Cardiac muscle cell (in vitro differentiated cells and primary cell): ENCODE measurements at regions not wholly inside any gene's neighbourhood (a gene's known extent, or its start where the extent isn't known, plus 50 kb on each side); places are given as distances from the start of the nearest gene placed in this dataset.

Experiments
- DNase-seq, 2 donors: peaks; one replicate each; pipeline versions ENCODE4 v3.0.0 to v3.0.0-alpha.2; 2010 to 2017; ENCODE audit warnings: low read depth in 1 of 2, low spot score in 1 of 2
- H3K27ac ChIP-seq: fragments of 200-600 bp; sonication (generic); 2 replicates; pipeline ENCODE4 v1.5.1; 2016
- H3K27me3 ChIP-seq: fragments of 200-600 bp; sonication (generic); 2 replicates; pipeline ENCODE4 v1.6.0; 2016; ENCODE audit warnings: control low read depth
- H3K36me3 ChIP-seq: fragments of 200-600 bp; sonication (generic); 2 replicates; pipeline ENCODE4 v1.5.1; 2016; ENCODE audit warnings: control low read depth
- H3K4me1 ChIP-seq: fragments of 200-600 bp; sonication (generic); 2 replicates; pipeline ENCODE4 v1.8.1; 2017; ENCODE audit warnings: low read depth, mild to moderate bottlenecking, mixed run types
- H3K4me3 ChIP-seq: fragments of 200-600 bp; sonication (generic); 2 replicates; pipeline ENCODE4 v1.5.1; 2016; ENCODE audit warnings: mild to moderate bottlenecking
- H3K9me3 ChIP-seq: fragments of 200-600 bp; sonication (generic); 2 replicates; pipeline ENCODE4 v1.5.1; 2017; ENCODE audit warnings: low read depth, mild to moderate bottlenecking, control low read depth
- CTCF ChIP-seq: IDR thresholded peaks from 2 replicates; pipeline ENCODE4 v1.5.1; 2012; ENCODE audit warnings: low read depth, mild to moderate bottlenecking, low read length

GRCh38 chr2:18651842-18652774 is 62.7 kb upstream of the NT5C1B start:
- Histone ChIP-seq H3K4me1 (no peaks in the 10 kb centered on the region), H3K4me3 (no peak overlapping the region), H3K27me3 (no peaks in the 10 kb centered on the region), H3K27ac (no peak overlapping the region), H3K36me3 (no peaks in the 10 kb centered on the region), H3K9me3 (no peaks in the 10 kb centered on the region)
- peak in 1 of 2 donors; percentile 30 for DNase-seq
- TF ChIP-seq CTCF, result no peak

GRCh38 chr2:18650221-18650620 is 60.9 kb upstream of the NT5C1B start:
- no peaks in the 10 kb centered on the region for H3K9me3 ChIP-seq
- H3K4me3 ChIP-seq, result no peak overlapping the region
- H3K4me1 ChIP-seq, result no peaks in the 10 kb centered on the region
- TF ChIP-seq CTCF, result no peak
- no peaks in the 10 kb centered on the region for H3K27me3 ChIP-seq
- no peaks in the 10 kb centered on the region for H3K36me3 ChIP-seq
- H3K27ac ChIP-seq, result no peak overlapping the region
- DNase-seq, result no peak

GRCh38 chr2:18649502-18650135 is 60.2 kb upstream of the NT5C1B start:
- no peak overlapping the region for H3K4me3 ChIP-seq
- H3K4me1 ChIP-seq, result no peaks in the 10 kb centered on the region
- H3K9me3 ChIP-seq, result no peaks in the 10 kb centered on the region
- no peaks in the 10 kb centered on the region for H3K36me3 ChIP-seq
- H3K27ac ChIP-seq, result no peak overlapping the region
- no peaks in the 10 kb centered on the region for H3K27me3 ChIP-seq
- DNase-seq, result no peak
- no peak for TF ChIP-seq CTCF

DNA sequence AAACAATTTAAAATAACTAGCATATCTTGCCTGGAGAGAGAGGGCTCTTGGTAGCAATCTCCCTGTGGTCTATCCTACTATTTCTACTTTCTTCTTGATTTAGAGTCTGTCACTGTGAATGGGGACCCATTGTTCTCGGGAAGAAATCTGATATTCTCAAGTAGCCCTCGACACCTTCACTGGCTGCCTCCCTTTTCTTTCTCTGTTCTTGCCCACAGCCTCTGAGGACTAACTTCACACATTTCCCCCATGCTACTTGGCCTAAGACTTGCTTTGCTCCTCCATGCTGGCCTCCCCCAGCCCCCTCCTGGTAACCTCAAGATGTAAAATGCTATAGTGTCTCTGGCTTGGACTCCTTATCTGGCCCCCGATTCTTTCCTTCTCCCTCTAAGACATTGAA is 58.8 kb upstream of the NT5C1B start:
- TF ChIP-seq CTCF, result no peak
- Histone ChIP-seq H3K9me3 (no peaks in the 10 kb centered on the region), H3K27me3 (no peaks in the 10 kb centered on the region), H3K36me3 (no peaks in the 10 kb centered on the region), H3K4me3 (no peak overlapping the region), H3K27ac (no peak overlapping the region), H3K4me1 (no peaks in the 10 kb centered on the region)
- DNase-seq, result no peak

DNA sequence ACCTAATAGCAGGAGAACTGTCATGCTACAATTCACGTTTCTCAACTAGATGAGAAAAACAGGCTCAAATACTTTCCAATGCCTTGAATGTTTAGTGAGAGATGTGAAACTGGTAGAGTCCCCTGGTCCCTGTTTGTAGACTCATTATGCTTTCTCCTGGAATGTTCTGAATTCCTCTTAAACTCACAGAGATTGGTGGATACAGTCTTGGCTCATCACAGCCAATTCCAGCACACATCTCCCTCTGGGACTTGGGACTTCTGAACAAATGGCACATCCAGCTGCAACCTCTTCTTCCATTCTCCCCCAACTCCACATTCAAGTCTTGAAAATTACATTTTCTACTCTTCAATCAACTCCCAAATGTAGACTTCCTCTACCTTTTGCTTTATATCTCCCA is 58.4 kb upstream of the NT5C1B start:
- no peak for TF ChIP-seq CTCF

More for the DNA sequence above, 58.4 kb upstream of the NT5C1B start:
- no peak for DNase-seq
- H3K36me3 ChIP-seq, result no peaks in the 10 kb centered on the region
- H3K4me1 ChIP-seq, result no peaks in the 10 kb centered on the region
- no peak overlapping the region for H3K27ac ChIP-seq
- no peaks in the 10 kb centered on the region for H3K27me3 ChIP-seq
- H3K9me3 ChIP-seq, result no peaks in the 10 kb centered on the region
- no peak overlapping the region for H3K4me3 ChIP-seq
